Left lung (tissue), 4 donors: ENCODE measurements at regions not wholly inside any gene's neighbourhood (a gene's known extent, or its start where the extent isn't known, plus 50 kb on each side); places are given as distances from the start of the nearest gene placed in this dataset.

Source experiments
- ATAC-seq: fragments of 200-7000 bp; cut with Tn5 transposase; one replicate; pipeline ENCODE4 v1.9.1; 2020; ENCODE audit warnings: moderate library complexity
- DNase-seq, 4 donors: peaks; one replicate each; pipeline ENCODE4 v3.0.0-alpha.2; 2013 to 2020
- H3K27ac ChIP-seq, 2 donors: fragments of 200-600 bp; sonication (generic) in 1 of 2; one replicate each; pipeline versions ENCODE4 v1.5.0 to v1.8.0; 2020 to 2021
- H3K27me3 ChIP-seq, 2 donors: fragments of 200-600 bp; sonication (generic) in 1 of 2; one replicate each; pipeline versions ENCODE4 v1.5.0 to v1.8.0; 2020 to 2021
- H3K36me3 ChIP-seq, 2 donors: fragments of 200-600 bp; sonication (generic) in 1 of 2; one replicate each; pipeline versions ENCODE4 v1.5.0 to v1.8.0; 2020 to 2021
- H3K4me1 ChIP-seq, 2 donors: fragments of 200-600 bp; one replicate each; pipeline ENCODE4 v1.8.0; 2021
- H3K4me3 ChIP-seq, 2 donors: fragments of 200-600 bp; sonication (generic) in 1 of 2; one replicate each; pipeline versions ENCODE4 v1.5.0 to v1.8.0; 2020 to 2021; ENCODE audit warnings: mild to moderate bottlenecking in 1 of 2
- H3K9me3 ChIP-seq, 2 donors: fragments of 200-600 bp; sonication (generic) in 1 of 2; one replicate each; pipeline versions ENCODE4 v1.5.0 to v1.8.0; 2020 to 2021
- CTCF ChIP-seq, 2 donors: fragments of 200-600 bp; sonication (generic) in 1 of 2; IDR thresholded peaks; one replicate each; pipeline versions ENCODE4 v1.5.0 to v1.8.0; 2021; ENCODE audit warnings: antibody characterized with exemption in 2 of 2
- intact Hi-C, 2 donors: fragments of 100-400 bp; cut with DNase I; formaldehyde crosslinking; loops; one replicate each; pipeline versions ENCODE4 v1.11.2 to v1.14.2; 2022
- donor health status: DM: no; HTN: yes; CAD: no.
- donor health status: DM: no; HTN: no; CAD: no.

GRCh38 chr21:33973268-33973667 is 57.7 kb upstream of the ATP5PO start:
- no peak for ATAC-seq
- H3K27ac ChIP-seq, result no peak overlapping the region
- H3K4me3 ChIP-seq, result no peak overlapping the region
- H3K9me3 ChIP-seq, result no peaks in the 10 kb centered on the region
- H3K36me3 ChIP-seq, result no peaks in the 10 kb centered on the region
- H3K27me3 ChIP-seq, result no peaks in the 10 kb centered on the region
- TF ChIP-seq CTCF (IDR thresholded peaks at IDR 0.05), result no peak
- peaks cover 9 to 35% of the 10 kb centered on the region in 2 donors for H3K4me1 ChIP-seq
- intact Hi-C loops, result no loop called here
- no peak for DNase-seq

- DNase-seq, result no peak
- no peaks in the 10 kb centered on the region for H3K36me3 ChIP-seq
- no peak for ATAC-seq
- H3K9me3 ChIP-seq, result no peaks in the 10 kb centered on the region
- no peak for TF ChIP-seq CTCF (IDR thresholded peaks at IDR 0.05)
- no peak overlapping the region for H3K4me3 ChIP-seq
- intact Hi-C loops, result no loop called here
- no peak overlapping the region for H3K27ac ChIP-seq
- no peaks in the 10 kb centered on the region for H3K27me3 ChIP-seq
- peaks cover 9 to 31% of the 10 kb centered on the region in 2 donors for H3K4me1 ChIP-seq
These were observed 56.9 kb upstream of the ATP5PO start for GRCh38 chr21:33972539-33972938.

- Histone ChIP-seq H3K36me3 (no peaks in the 10 kb centered on the region), H3K27me3 (no peaks in the 10 kb centered on the region), H3K9me3 (no peaks in the 10 kb centered on the region), H3K4me1 (peaks cover 9 to 21% of the 10 kb centered on the region in 2 donors), H3K4me3 (no peak overlapping the region), H3K27ac (no peak overlapping the region)
- intact Hi-C loops, result no loop called here
- TF ChIP-seq CTCF (IDR thresholded peaks at IDR 0.05), result no peak
- no peak for DNase-seq
- no peak for ATAC-seq
These were observed 55.9 kb upstream of the ATP5PO start for GRCh38 chr21:33971492-33972013.

GRCh38 chr21:33969581-33969980 is 54.0 kb upstream of the ATP5PO start:
- H3K27me3 ChIP-seq, result no peaks in the 10 kb centered on the region
- TF ChIP-seq CTCF (IDR thresholded peaks at IDR 0.05), result no peak
- H3K27ac ChIP-seq, result no peak overlapping the region
- intact Hi-C loops, result no loop called here
- H3K4me1 ChIP-seq, result peaks cover 4 to 5% of the 10 kb centered on the region in 2 donors
- no peak for ATAC-seq
- no peaks in the 10 kb centered on the region for H3K36me3 ChIP-seq
- DNase-seq, result no peak
- no peak overlapping the region for H3K4me3 ChIP-seq
- H3K9me3 ChIP-seq, result no peaks in the 10 kb centered on the region

GRCh38 chr21:33968995-33969348 is 53.4 kb upstream of the ATP5PO start:
- no peaks in the 10 kb centered on the region for H3K36me3 ChIP-seq
- H3K27ac ChIP-seq, result peak overlapping the region in 1 of 2 donors; percentile 57
- intact Hi-C loops, result no loop called here
- H3K9me3 ChIP-seq, result no peaks in the 10 kb centered on the region
- peaks cover 4 to 5% of the 10 kb centered on the region in 2 donors for H3K4me1 ChIP-seq
- H3K4me3 ChIP-seq, result no peak overlapping the region
- ATAC-seq (peak; percentile 26), DNase-seq (peak in 1 of 4 donors; percentile 30)
- H3K27me3 ChIP-seq, result no peaks in the 10 kb centered on the region
- no peak for TF ChIP-seq CTCF (IDR thresholded peaks at IDR 0.05)
